GM18505 (cell line): ENCODE measurements at regions not wholly inside any gene's neighbourhood (a gene's known extent, or its start where the extent isn't known, plus 50 kb on each side); places are given as distances from the start of the nearest gene placed in this dataset.

Experiments
- ATAC-seq: cut with Tn5 transposase; IDR thresholded peaks from one replicate; pipeline ENCODE4 v1.9.1; 2021; ENCODE audit not compliant: unreplicated experiment
- POLR2A ChIP-seq: IDR thresholded peaks from 4 replicates; pipeline ENCODE4 v1.6.1; 2011; ENCODE audit warnings: borderline replicate concordance; ENCODE audit not compliant: insufficient read depth, insufficient read length; ENCODE audit errors: extremely low read depth

- no peak for TF ChIP-seq POLR2A
- no peak for ATAC-seq
Observed at GRCh38 chr18:10304853-10305252, 149.6 kb upstream of the APCDD1 start.

GRCh38 chr18:10306779-10307178 lies 147.7 kb upstream of the APCDD1 start:
- no peak for TF ChIP-seq POLR2A
- ATAC-seq: no peak

GRCh38 chr18:10308154-10308553 lies 146.3 kb upstream of the APCDD1 start:
- ATAC-seq: no peak
- no peak for TF ChIP-seq POLR2A

GRCh38 chr18:10310626-10311025 lies 143.8 kb upstream of the APCDD1 start:
- no peak for ATAC-seq

GRCh38 chr18:10312326-10313015 lies 142.0 kb upstream of the APCDD1 start:
- ATAC-seq: no peak
- no peak for TF ChIP-seq POLR2A

More at GRCh38 chr18:10310626-10311025, 143.8 kb upstream of the APCDD1 start:
- no peak for TF ChIP-seq POLR2A

GRCh38 chr18:10313016-10313342 lies 141.5 kb upstream of the APCDD1 start:
- ATAC-seq: no peak
- no peak for TF ChIP-seq POLR2A

- no peak for TF ChIP-seq POLR2A
- no peak for ATAC-seq
Observed at GRCh38 chr18:10314066-10314465, 140.4 kb upstream of the APCDD1 start.

GRCh38 chr18:10315522-10315921 lies 138.9 kb upstream of the APCDD1 start:
- ATAC-seq: no peak
- TF ChIP-seq POLR2A: no peak

GRCh38 chr18:10316778-10317177 lies 137.7 kb upstream of the APCDD1 start:
- no peak for TF ChIP-seq POLR2A
- ATAC-seq: no peak

GRCh38 chr18:10317864-10318690 lies 136.4 kb upstream of the APCDD1 start:
- no peak for ATAC-seq
- no peak for TF ChIP-seq POLR2A

- no peak for ATAC-seq
- TF ChIP-seq POLR2A: no peak
Observed at GRCh38 chr18:10318691-10318970, 135.8 kb upstream of the APCDD1 start.

GRCh38 chr18:10319026-10319425 lies 135.4 kb upstream of the APCDD1 start:
- no peak for ATAC-seq
- TF ChIP-seq POLR2A: no peak

GRCh38 chr18:10319914-10320600 lies 134.4 kb upstream of the APCDD1 start:
- TF ChIP-seq POLR2A: no peak
- no peak for ATAC-seq

GRCh38 chr18:10320791-10321190 lies 133.6 kb upstream of the APCDD1 start:
- ATAC-seq: no peak
- no peak for TF ChIP-seq POLR2A
